Left cardiac atrium (tissue), 4 donors: ENCODE measurements at regions not wholly inside any gene's neighbourhood (a gene's known extent, or its start where the extent isn't known, plus 50 kb on each side); places are given as distances from the start of the nearest gene placed in this dataset.
A peak's percentile ranks its signal among the peaks of the same experiment; 100 is the strongest.
"Not testable (repeated sequence)": the region's sequence is repeated elsewhere in the genome, so short reads cannot be mapped to it uniquely, and the experiment has no call there.

Source experiments
- ATAC-seq, 2 donors: fragments of 200-7000 bp; cut with Tn5 transposase; one replicate each; pipeline ENCODE4 v1.9.1; 2020; ENCODE audit warnings: mild to moderate bottlenecking in 2 of 2, moderate library complexity in 2 of 2
- DNase-seq: peaks from one replicate; pipeline ENCODE4 v3.0.0-alpha.2; 2020
- intact Hi-C, 2 donors: fragments of 100-400 bp; cut with DNase I; formaldehyde crosslinking; loops; one replicate each; pipeline versions ENCODE4 v1.14.1 to v1.15.1; 2022 to 2023
- donor health status: DM: no; HTN: yes; CAD: no.
- donor health status: DM: no; HTN: yes; CAD: no; lungs with severe emphysema.
- donor health status: DM: yes; HTN: yes; CAD: no.
- donor health status: Dilated cardiomyopathy.

DNA sequence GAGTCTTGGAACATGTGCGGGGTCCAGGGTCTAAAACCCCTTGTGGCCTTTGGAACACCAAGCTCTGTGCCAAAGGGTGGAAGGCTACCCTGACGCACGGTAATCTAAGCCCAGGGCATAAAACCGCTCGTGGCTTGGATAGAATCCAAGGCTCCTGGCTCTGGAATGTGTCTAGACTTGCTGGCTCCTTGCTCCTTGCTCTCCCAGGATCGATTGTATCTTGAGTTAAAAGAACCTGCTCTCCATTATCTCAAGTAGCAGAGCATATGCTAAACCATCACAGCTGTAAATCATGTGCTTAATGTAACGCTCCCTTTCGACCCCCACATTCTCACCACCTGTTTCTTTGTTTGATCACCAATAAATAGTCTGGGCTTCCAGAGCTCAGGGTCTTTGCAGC, 50.3 kb downstream of the TLCD4 start:
- ATAC-seq, intact Hi-C loops, DNase-seq: not testable (repeated sequence)

- no peak for ATAC-seq
- intact Hi-C loops, result no loop called here
- no peak for DNase-seq
These were observed 50.9 kb downstream of the TLCD4 start for GRCh38 chr1:95168028-95168427.

DNA sequence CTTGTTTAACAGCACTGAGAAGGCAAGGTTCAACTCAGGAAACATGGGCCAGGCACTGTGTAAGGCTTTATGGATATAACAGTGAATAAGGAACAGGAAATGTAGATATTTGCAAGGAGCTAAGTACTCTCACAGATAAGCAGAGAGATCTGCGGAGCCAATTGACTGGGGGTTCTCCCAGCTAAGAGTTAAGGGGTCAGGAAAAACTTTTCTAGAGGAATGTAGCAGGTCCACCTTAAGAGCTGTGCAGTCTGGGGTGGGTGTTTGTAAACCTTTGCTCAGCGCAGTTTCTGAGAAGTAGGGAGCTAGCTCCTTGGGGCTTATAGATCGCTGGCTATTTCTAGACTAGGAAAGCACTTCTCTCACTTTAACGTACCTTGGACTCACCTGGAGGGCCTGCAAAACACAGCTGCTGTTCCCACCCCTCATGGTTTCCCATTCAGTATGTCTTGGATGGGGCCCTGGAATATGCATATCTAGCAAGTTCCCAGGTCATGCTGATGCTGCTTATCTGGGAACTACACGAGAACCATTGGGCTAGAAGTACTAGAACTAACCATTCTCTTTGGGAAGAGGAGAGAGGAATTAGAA, 51.7 kb downstream of the TLCD4 start:
- intact Hi-C loops, result no loop called here
- ATAC-seq (no peak), DNase-seq (no peak)

- ATAC-seq, result peak in 1 of 2 donors; percentile 61
- DNase-seq, result no peak
- intact Hi-C loops, result no loop called here
These were observed 52.4 kb downstream of the TLCD4 start for GRCh38 chr1:95169548-95169947.

DNA sequence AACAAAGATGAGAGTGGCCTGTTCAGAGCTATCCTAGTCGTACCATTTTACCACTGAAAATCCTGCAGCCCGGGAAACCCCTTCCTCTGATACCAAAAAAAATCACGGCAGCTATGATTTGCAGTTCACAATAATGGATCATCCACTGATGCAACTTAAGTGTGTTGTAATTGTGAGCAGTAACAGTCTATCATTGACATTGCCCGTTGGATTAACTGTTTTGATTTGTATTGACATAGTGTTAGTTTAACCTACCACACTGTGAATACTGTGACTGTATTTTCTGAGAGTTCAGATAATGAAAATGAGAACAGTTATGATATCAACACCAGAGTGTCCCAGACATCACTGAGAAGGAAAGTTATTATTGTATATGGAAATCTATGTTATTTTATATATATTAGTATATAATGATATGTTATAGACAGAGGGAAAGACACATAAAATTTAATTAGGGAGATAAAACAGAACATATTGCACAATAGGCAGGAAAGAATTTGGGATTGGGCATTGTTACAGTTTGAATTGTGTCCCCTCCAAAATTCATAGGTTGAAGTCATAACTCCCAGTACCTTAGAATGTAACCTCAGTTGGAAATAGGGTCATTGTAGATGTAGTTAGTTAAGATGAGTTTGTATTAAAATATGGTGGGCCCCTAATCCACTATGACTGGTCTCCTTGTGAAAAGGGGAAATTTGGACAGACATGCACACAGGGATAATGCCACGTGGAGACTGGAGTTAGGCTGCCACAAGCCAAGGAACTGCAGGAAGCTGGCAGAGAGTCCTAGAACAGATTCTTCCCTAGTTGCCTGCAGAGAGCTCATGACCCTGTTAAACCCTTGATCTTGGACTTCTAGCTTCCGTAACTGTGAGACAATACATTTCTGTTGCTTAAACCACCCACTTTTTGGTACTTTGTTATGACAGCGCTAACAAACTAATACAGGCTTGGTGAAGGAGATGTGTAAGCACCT, 54.4 kb downstream of the TLCD4 start:
- ATAC-seq (no peak), DNase-seq (no peak)
- intact Hi-C loops, result no loop called here

GRCh38 chr1:95176861-95177260, 57.1 kb upstream of the RWDD3 start:
- DNase-seq (no peak), ATAC-seq (no peak)
- intact Hi-C loops, result no loop called here

GRCh38 chr1:95179205-95179986, 54.6 kb upstream of the RWDD3 start:
- intact Hi-C loops, result no loop called here
- DNase-seq (no peak), ATAC-seq (peak; percentile 77 to 86)

DNA sequence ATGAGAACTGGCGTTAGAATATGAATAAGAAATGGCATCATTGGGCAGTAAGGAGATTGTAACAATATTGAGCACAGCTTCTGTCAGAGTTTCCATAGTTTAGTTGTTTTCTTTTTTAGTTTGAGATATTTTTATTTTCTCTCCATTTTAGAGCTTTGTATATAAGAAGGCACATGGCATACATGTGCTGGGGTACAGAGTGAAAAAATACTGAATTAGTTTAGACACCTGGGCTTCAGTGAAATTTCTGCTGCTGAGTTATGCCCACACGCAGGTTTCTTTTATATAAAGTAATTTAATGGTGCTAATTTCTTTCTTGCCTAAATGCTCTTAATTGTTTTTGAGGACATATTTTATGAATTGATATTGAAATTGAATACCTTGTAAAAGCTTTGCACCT, 53.6 kb upstream of the RWDD3 start:
- intact Hi-C loops, result no loop called here
- no peak for ATAC-seq
- DNase-seq, result no peak

GRCh38 chr1:95181096-95181495, 52.9 kb upstream of the RWDD3 start:
- intact Hi-C loops, result no loop called here
- ATAC-seq, result no peak
- no peak for DNase-seq

GRCh38 chr1:95183952-95184351, 50.1 kb upstream of the RWDD3 start:
- ATAC-seq (no peak), DNase-seq (no peak)
- intact Hi-C loops, result no loop called here
